ENCODE measurements at regions not wholly inside any gene's neighbourhood (a gene's known extent, or its start where the extent isn't known, plus 50 kb on each side); places are given as distances from the start of the nearest gene placed in this dataset.

DNA sequence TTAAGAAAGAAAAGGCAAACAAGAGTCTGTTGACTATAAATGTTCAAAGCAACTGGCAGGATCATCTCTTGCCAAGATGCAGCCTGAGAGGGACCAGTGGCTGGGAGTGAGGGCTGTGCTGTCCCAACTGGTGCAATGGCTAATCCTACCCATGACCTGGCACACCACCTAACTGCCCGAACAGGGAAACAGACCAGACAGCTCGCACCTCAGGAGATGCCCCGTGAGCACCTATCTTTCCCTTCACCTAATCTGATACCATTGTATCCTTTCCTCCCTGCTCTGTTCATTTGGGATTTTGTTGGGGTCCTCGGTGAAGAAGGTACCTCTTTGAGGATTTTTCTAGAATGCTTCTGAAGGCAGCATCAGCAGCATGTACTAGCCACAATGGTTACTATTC, 206.5 kb upstream of the MAMLD1 start:
- in situ Hi-C loops (cut with MboI) = no loop called here
- no peaks in the 10 kb centered on the region for H3K9me3 ChIP-seq (replicated peaks; ENCODE audit: control insufficient read depth, insufficient read depth, low read length)
- H3K9ac ChIP-seq (ENCODE audit: control insufficient read depth, insufficient read depth, low read length) = no peak overlapping the region
- SMC1A ChIA-PET (ENCODE audit: uncharacterized antibody, unreplicated experiment) = no interaction called here
- intact Hi-C loops (cut with micrococcal nuclease; ENCODE audit: unreplicated experiment) = no loop called here
- H3K27ac ChIP-seq (ENCODE audit: control insufficient read depth, insufficient read depth) = no peak overlapping the region
- no TSS peak for BruUV-seq (replicated peaks)
- H3K4me1 ChIP-seq (ENCODE audit: control insufficient read depth, insufficient read depth, low read length) = no peaks in the 10 kb centered on the region
- H2AFZ ChIP-seq (ENCODE audit: control insufficient read depth, low read depth, low read length) = no peak overlapping the region
- POLR2A ChIA-PET = interaction anchor here (0.7 kb wide), 1 partner anchor 101 kb away, joined by 4 read pairs; no protein-coding TSS in a partner anchor
- no peaks in the 10 kb centered on the region for H3K27me3 ChIP-seq (replicated peaks in 1 of 2; ENCODE audit: control insufficient read depth in 2 of 2, insufficient read depth in 2 of 2, low read length in 1 of 2)
- no peak for DNase-seq (ENCODE audit: low read depth, low spot score)
- H3K79me2 ChIP-seq (ENCODE audit: control insufficient read depth, insufficient read depth, low read length) = no peaks in the 10 kb centered on the region
- CTCF ChIA-PET = no interaction called here
- RAD21 ChIA-PET (ENCODE audit: unreplicated experiment) = interaction anchor here (0.7 kb wide), 1 partner anchor 11 kb away, joined by 3 read pairs; no protein-coding TSS in a partner anchor
- no peaks in the 10 kb centered on the region for H3K36me3 ChIP-seq (ENCODE audit: control insufficient read depth in 2 of 2, insufficient read depth in 2 of 2, low read length in 1 of 2)
- no peak for FAIRE-seq
- 3% methylated on average over 4 of the region's 4 CpGs for WGBS (ENCODE audit: insufficient coverage, insufficient replicate concordance, low lambda C conversion rate, missing lambda C conversion rate)
- no peak for ATAC-seq
- no peak overlapping the region for H3K4me2 ChIP-seq (ENCODE audit: control insufficient read depth, insufficient read depth)
- no peak overlapping the region for H3K4me3 ChIP-seq
- H4K20me1 ChIP-seq (ENCODE audit: control insufficient read depth, insufficient read depth) = no peaks in the 10 kb centered on the region
- TF ChIP-seq STAT1 (conservative IDR thresholded peaks at IDR 0.05) (no peak), MXI1 (IDR thresholded peaks at IDR 0.05; ENCODE audit: low read depth, low read length) (no peak), TCF12 (IDR thresholded peaks at IDR 0.05; ENCODE audit: low read depth, low read length) (no peak), EGR1 (IDR thresholded peaks at IDR 0.05; ENCODE audit: borderline replicate concordance in 1 of 2, low read depth in 2 of 2, low read length in 2 of 2) (no peak), CBX3 (IDR thresholded peaks at IDR 0.05; ENCODE audit: borderline replicate concordance, low read depth) (no peak), CHD2 (IDR thresholded peaks at IDR 0.05; ENCODE audit: borderline replicate concordance, low read depth, low read length) (no peak), ATF7 (IDR thresholded peaks at IDR 0.05; ENCODE audit: low read depth) (no peak), SUZ12 (IDR thresholded peaks at IDR 0.05; ENCODE audit: unreplicated experiment) (no peak), SPI1 (IDR thresholded peaks at IDR 0.05; ENCODE audit: borderline replicate concordance, insufficient read depth, low read depth, low read length) (no peak), ZNF622 (IDR thresholded peaks at IDR 0.05) (no peak), MEF2A (IDR thresholded peaks at IDR 0.05; ENCODE audit: insufficient read depth, low read depth, low read length) (no peak), PAX5 (IDR thresholded peaks at IDR 0.05; ENCODE audit: borderline replicate concordance, low read depth, low read length) (no peak), PML (IDR thresholded peaks at IDR 0.05; ENCODE audit: low read length) (no peak), ZNF274 (IDR thresholded peaks at IDR 0.05; ENCODE audit: insufficient read depth, insufficient read length) (no peak)
- TF ChIP-seq, protein P1, sequence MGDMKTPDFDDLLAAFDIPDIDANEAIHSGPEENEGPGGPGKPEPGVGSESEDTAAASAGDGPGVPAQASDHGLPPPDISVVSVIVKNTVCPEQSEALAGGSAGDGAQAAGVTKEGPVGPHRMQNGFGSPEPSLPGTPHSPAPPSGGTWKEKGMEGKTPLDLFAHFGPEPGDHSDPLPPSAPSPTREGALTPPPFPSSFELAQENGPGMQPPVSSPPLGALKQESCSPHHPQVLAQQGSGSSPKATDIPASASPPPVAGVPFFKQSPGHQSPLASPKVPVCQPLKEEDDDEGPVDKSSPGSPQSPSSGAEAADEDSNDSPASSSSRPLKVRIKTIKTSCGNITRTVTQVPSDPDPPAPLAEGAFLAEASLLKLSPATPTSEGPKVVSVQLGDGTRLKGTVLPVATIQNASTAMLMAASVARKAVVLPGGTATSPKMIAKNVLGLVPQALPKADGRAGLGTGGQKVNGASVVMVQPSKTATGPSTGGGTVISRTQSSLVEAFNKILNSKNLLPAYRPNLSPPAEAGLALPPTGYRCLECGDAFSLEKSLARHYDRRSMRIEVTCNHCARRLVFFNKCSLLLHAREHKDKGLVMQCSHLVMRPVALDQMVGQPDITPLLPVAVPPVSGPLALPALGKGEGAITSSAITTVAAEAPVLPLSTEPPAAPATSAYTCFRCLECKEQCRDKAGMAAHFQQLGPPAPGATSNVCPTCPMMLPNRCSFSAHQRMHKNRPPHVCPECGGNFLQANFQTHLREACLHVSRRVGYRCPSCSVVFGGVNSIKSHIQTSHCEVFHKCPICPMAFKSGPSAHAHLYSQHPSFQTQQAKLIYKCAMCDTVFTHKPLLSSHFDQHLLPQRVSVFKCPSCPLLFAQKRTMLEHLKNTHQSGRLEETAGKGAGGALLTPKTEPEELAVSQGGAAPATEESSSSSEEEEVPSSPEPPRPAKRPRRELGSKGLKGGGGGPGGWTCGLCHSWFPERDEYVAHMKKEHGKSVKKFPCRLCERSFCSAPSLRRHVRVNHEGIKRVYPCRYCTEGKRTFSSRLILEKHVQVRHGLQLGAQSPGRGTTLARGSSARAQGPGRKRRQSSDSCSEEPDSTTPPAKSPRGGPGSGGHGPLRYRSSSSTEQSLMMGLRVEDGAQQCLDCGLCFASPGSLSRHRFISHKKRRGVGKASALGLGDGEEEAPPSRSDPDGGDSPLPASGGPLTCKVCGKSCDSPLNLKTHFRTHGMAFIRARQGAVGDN (IDR thresholded peaks at IDR 0.05) = no peak
- TF ChIP-seq, protein P2, sequence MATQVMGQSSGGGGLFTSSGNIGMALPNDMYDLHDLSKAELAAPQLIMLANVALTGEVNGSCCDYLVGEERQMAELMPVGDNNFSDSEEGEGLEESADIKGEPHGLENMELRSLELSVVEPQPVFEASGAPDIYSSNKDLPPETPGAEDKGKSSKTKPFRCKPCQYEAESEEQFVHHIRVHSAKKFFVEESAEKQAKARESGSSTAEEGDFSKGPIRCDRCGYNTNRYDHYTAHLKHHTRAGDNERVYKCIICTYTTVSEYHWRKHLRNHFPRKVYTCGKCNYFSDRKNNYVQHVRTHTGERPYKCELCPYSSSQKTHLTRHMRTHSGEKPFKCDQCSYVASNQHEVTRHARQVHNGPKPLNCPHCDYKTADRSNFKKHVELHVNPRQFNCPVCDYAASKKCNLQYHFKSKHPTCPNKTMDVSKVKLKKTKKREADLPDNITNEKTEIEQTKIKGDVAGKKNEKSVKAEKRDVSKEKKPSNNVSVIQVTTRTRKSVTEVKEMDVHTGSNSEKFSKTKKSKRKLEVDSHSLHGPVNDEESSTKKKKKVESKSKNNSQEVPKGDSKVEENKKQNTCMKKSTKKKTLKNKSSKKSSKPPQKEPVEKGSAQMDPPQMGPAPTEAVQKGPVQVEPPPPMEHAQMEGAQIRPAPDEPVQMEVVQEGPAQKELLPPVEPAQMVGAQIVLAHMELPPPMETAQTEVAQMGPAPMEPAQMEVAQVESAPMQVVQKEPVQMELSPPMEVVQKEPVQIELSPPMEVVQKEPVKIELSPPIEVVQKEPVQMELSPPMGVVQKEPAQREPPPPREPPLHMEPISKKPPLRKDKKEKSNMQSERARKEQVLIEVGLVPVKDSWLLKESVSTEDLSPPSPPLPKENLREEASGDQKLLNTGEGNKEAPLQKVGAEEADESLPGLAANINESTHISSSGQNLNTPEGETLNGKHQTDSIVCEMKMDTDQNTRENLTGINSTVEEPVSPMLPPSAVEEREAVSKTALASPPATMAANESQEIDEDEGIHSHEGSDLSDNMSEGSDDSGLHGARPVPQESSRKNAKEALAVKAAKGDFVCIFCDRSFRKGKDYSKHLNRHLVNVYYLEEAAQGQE (IDR thresholded peaks at IDR 0.05; ENCODE audit: low read depth, low read length) = no peak
- TF ChIP-seq, protein P3, sequence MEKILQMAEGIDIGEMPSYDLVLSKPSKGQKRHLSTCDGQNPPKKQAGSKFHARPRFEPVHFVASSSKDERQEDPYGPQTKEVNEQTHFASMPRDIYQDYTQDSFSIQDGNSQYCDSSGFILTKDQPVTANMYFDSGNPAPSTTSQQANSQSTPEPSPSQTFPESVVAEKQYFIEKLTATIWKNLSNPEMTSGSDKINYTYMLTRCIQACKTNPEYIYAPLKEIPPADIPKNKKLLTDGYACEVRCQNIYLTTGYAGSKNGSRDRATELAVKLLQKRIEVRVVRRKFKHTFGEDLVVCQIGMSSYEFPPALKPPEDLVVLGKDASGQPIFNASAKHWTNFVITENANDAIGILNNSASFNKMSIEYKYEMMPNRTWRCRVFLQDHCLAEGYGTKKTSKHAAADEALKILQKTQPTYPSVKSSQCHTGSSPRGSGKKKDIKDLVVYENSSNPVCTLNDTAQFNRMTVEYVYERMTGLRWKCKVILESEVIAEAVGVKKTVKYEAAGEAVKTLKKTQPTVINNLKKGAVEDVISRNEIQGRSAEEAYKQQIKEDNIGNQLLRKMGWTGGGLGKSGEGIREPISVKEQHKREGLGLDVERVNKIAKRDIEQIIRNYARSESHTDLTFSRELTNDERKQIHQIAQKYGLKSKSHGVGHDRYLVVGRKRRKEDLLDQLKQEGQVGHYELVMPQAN (conservative IDR thresholded peaks at IDR 0.05) = no peak
